PC-9 (cell line): ENCODE measurements at regions not wholly inside any gene's neighbourhood (a gene's known extent, or its start where the extent isn't known, plus 50 kb on each side); places are given as distances from the start of the nearest gene placed in this dataset.

ENCODE experiments used
- BruUV-seq: library from RNA; stranded (reverse); fragments of 400-500 nt; replicated peaks from 2 replicates; lab custom pipeline; 2021; lab: Mats Ljungman, UMichigan
- CTCF ChIA-PET: fragments of 300-600 bp; sonication (Branson Sonifier 250); formaldehyde crosslinking; loops from one replicate; lab custom pipeline; 2022; ENCODE audit warnings: antibody characterized with exemption; lab: Charles Lee
- POLR2A ChIA-PET: fragments of 300-600 bp; sonication (Branson Sonifier 250); formaldehyde crosslinking; loops from one replicate; lab custom pipeline; 2022; ENCODE audit warnings: antibody characterized with exemption; ENCODE audit not compliant: unreplicated experiment; lab: Charles Lee
- DNase-seq, 2 experiments: peaks; one replicate each; pipeline versions ENCODE4 v3.0.0 to v3.0.0-alpha.2; 2015 to 2022; ENCODE audit warnings: mixed read lengths in 1 of 2
- H2AFZ ChIP-seq: fragments of 200-600 bp; sonication (generic); 2 replicates; pipeline ENCODE4 v1.8.1; 2017; ENCODE audit warnings: antibody characterized with exemption
- H3F3A ChIP-seq: fragments of 200-600 bp; sonication (generic); 2 replicates; pipeline ENCODE4 v1.8.1; 2017; ENCODE audit warnings: antibody characterized with exemption, mild to moderate bottlenecking, low read depth; ENCODE audit not compliant: insufficient read depth
- H3K27ac ChIP-seq: fragments of 200-600 bp; sonication (generic); 2 replicates; pipeline ENCODE4 v1.6.1; 2016; ENCODE audit warnings: mixed run types
- H3K27me3 ChIP-seq: fragments of 200-600 bp; sonication (generic); 2 replicates; pipeline ENCODE4 v1.6.1; 2016; ENCODE audit warnings: low read depth, mixed run types; ENCODE audit not compliant: insufficient read depth
- H3K36me3 ChIP-seq: fragments of 200-600 bp; sonication (generic); 2 replicates; pipeline ENCODE4 v1.6.1; 2016; ENCODE audit warnings: low read depth, mixed run types
- H3K4me1 ChIP-seq: fragments of 200-600 bp; sonication (generic); replicated peaks from 2 replicates; pipeline ENCODE4 v1.6.1; 2016; ENCODE audit warnings: mixed run types; ENCODE audit not compliant: insufficient read depth
- H3K4me2 ChIP-seq: fragments of 200-600 bp; sonication (generic); 2 replicates; pipeline ENCODE4 v1.6.1; 2017; ENCODE audit warnings: mixed run types
- H3K4me3 ChIP-seq: fragments of 200-600 bp; sonication (generic); 2 replicates; pipeline ENCODE4 v1.6.1; 2016; ENCODE audit warnings: mixed run types
- H3K79me2 ChIP-seq: fragments of 200-600 bp; sonication (generic); 2 replicates; pipeline ENCODE4 v1.6.1; 2017; ENCODE audit warnings: low read depth, mixed run types
- H3K9me2 ChIP-seq: fragments of 200-600 bp; sonication (generic); 2 replicates; pipeline ENCODE4 v1.8.1; 2017; ENCODE audit warnings: mild to moderate bottlenecking; ENCODE audit not compliant: insufficient read depth
- H3K9me3 ChIP-seq: fragments of 200-600 bp; sonication (generic); 2 replicates; pipeline ENCODE4 v1.8.1; 2016; ENCODE audit warnings: low read depth; ENCODE audit not compliant: insufficient read depth
- H4K20me1 ChIP-seq: fragments of 200-600 bp; sonication (generic); 2 replicates; pipeline ENCODE4 v1.8.1; 2017; ENCODE audit not compliant: insufficient read depth
- EZH2 ChIP-seq: fragments of 200-600 bp; sonication (generic); IDR thresholded peaks from 2 replicates; pipeline ENCODE4 v1.8.0; 2017; ENCODE audit warnings: antibody characterized with exemption, low read depth
- intact Hi-C: fragments of 100-400 bp; cut with micrococcal nuclease; formaldehyde crosslinking; loops from one replicate; pipeline ENCODE4 v1.10.0; 2022; ENCODE audit not compliant: unreplicated experiment
- TF ChIP-seq, protein P1 (sequence below): fragments of 200-600 bp; sonication (generic); conservative IDR thresholded peaks from 2 replicates; pipeline ENCODE4 v1.6.1; 2017; ENCODE audit warnings: mixed run types, antibody characterized with exemption, mild to moderate bottlenecking, moderate library complexity

DNA sequence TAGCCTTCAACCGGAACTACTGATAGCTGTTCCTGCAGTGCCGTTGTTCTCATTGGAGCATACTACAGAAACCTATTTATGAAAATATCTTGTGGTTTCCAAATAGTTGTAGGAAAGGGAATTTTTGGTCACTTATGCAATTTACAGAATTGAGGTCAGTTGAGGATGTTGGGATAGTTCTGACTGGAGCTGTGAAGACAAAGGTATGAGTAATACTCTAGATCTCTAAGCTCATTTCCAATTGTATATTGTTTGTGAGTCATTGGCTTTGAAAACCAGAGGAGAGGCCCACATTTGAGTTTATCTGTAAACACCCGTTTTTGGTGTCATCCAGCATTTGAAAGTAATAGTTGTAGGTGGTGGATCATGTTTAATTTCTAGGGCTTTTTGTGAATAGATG is 561.3 kb upstream of the WWC1 start:
- POLR2A ChIA-PET: interaction anchor here (0.6 kb wide), 1 partner anchor 137 kb away, joined by 7 read pairs; no protein-coding TSS in a partner anchor
- Histone ChIP-seq H3K9me3 (no peaks in the 10 kb centered on the region), H3F3A (peaks cover 7% of the 10 kb centered on the region; the same call in 1 of the 2 replicates), H3K4me3 (no peak overlapping the region), H3K4me1 (peaks cover 12% of the 10 kb centered on the region; the same call in 1 of the 2 replicates), H3K36me3 (no peaks in the 10 kb centered on the region), H3K27me3 (no peaks in the 10 kb centered on the region), H3K4me2 (no peak overlapping the region), H2AFZ (no peak overlapping the region), H3K79me2 (no peaks in the 10 kb centered on the region), H3K27ac (no peak overlapping the region), H3K9me2 (no peaks in the 10 kb centered on the region; the same call in 1 of the 2 replicates), H4K20me1 (no peaks in the 10 kb centered on the region)
- no TSS peak for BruUV-seq
- intact Hi-C loops: no loop called here
- TF ChIP-seq, protein P1, sequence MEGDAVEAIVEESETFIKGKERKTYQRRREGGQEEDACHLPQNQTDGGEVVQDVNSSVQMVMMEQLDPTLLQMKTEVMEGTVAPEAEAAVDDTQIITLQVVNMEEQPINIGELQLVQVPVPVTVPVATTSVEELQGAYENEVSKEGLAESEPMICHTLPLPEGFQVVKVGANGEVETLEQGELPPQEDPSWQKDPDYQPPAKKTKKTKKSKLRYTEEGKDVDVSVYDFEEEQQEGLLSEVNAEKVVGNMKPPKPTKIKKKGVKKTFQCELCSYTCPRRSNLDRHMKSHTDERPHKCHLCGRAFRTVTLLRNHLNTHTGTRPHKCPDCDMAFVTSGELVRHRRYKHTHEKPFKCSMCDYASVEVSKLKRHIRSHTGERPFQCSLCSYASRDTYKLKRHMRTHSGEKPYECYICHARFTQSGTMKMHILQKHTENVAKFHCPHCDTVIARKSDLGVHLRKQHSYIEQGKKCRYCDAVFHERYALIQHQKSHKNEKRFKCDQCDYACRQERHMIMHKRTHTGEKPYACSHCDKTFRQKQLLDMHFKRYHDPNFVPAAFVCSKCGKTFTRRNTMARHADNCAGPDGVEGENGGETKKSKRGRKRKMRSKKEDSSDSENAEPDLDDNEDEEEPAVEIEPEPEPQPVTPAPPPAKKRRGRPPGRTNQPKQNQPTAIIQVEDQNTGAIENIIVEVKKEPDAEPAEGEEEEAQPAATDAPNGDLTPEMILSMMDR: no peak
- no peak for TF ChIP-seq EZH2
- CTCF ChIA-PET: no interaction called here
- DNase-seq: peak in 1 of 2 experiments; percentile 71

DNA sequence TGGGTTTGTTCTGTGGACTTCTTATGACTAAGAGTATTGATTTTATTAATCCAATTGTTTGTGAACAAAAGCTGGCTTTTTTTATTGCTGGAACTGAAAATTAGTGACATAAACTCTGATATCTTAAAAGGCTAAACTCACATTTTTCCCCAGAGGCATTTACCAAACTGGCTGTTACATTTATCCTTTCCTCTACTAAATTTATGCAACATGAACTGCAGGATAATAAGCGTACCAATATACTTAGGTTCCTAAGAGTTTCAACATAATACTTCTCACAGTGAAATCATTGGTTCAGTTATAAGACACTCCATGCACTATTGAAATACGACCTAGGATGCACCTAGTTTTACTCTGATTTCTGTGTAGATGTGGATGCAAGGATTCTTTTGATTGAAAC is 560.8 kb upstream of the WWC1 start:
- Histone ChIP-seq H3K9me3 (no peaks in the 10 kb centered on the region), H3K27ac (no peak overlapping the region), H3K4me2 (no peak overlapping the region), H3K27me3 (no peaks in the 10 kb centered on the region), H3K9me2 (no peaks in the 10 kb centered on the region; the same call in 1 of the 2 replicates), H3K4me3 (no peak overlapping the region), H3F3A (peaks cover 7% of the 10 kb centered on the region; the same call in 1 of the 2 replicates), H3K36me3 (no peaks in the 10 kb centered on the region), H4K20me1 (no peaks in the 10 kb centered on the region), H2AFZ (no peak overlapping the region), H3K79me2 (no peaks in the 10 kb centered on the region), H3K4me1 (peaks cover 12% of the 10 kb centered on the region; the same call in 1 of the 2 replicates)
- intact Hi-C loops: no loop called here
- DNase-seq: no peak
- ChIA-PET CTCF (no interaction called here), POLR2A (no interaction called here)
- BruUV-seq: no TSS peak
- TF ChIP-seq, protein P1: no peak
- TF ChIP-seq EZH2: no peak

- intact Hi-C loops: no loop called here
- CTCF ChIA-PET: no interaction called here
- DNase-seq: no peak
- TF ChIP-seq, protein P1: no peak
- no peak for TF ChIP-seq EZH2
- H2AFZ ChIP-seq: no peak overlapping the region
- H3K9me3 ChIP-seq: no peaks in the 10 kb centered on the region
- H4K20me1 ChIP-seq: no peaks in the 10 kb centered on the region
- POLR2A ChIA-PET: no interaction called here
- H3K27ac ChIP-seq: no peak overlapping the region
- no peaks in the 10 kb centered on the region for H3K36me3 ChIP-seq
- peaks cover 12% of the 10 kb centered on the region; the same call in 1 of the 2 replicates for H3K4me1 ChIP-seq
- no peak overlapping the region for H3K4me2 ChIP-seq
- no peaks in the 10 kb centered on the region for H3K79me2 ChIP-seq
- no peaks in the 10 kb centered on the region for H3K27me3 ChIP-seq
- no peak overlapping the region for H3K4me3 ChIP-seq
- no TSS peak for BruUV-seq
- peaks cover 7% of the 10 kb centered on the region; the same call in 1 of the 2 replicates for H3F3A ChIP-seq
- H3K9me2 ChIP-seq: no peaks in the 10 kb centered on the region; the same call in 1 of the 2 replicates
Measured at GRCh38 chr5:167731951-167732350, 559.5 kb upstream of the WWC1 start.
